Large intestine (tissue), 3 donors: ENCODE measurements at regions not wholly inside any gene's neighbourhood (a gene's known extent, or its start where the extent isn't known, plus 50 kb on each side); places are given as distances from the start of the nearest gene placed in this dataset.
"Not testable (repeated sequence)": the region's sequence is repeated elsewhere in the genome, so short reads cannot be mapped to it uniquely, and the experiment has no call there.

Source experiments
- DNase-seq, 2 donors: peaks; one replicate each; pipeline versions ENCODE4 v3.0.0 to v3.0.0-alpha.2; 2013
- H3K27ac ChIP-seq: one replicate; pipeline ENCODE4 v1.5.1; 2013; ENCODE audit warnings: low read length
- H3K27me3 ChIP-seq: 2 replicates; pipeline ENCODE4 v1.6.1; 2013; ENCODE audit warnings: low read length; ENCODE audit not compliant: control insufficient read depth, insufficient read depth
- H3K36me3 ChIP-seq: 2 replicates; pipeline ENCODE4 v1.6.1; 2013; ENCODE audit warnings: low read length; ENCODE audit not compliant: control insufficient read depth, insufficient read depth
- H3K4me1 ChIP-seq: one replicate; pipeline ENCODE4 v1.6.1; 2013; ENCODE audit warnings: low read length; ENCODE audit not compliant: control insufficient read depth, insufficient read depth
- H3K4me3 ChIP-seq: one replicate; pipeline ENCODE4 v1.5.1; 2013; ENCODE audit warnings: low read length
- H3K9me3 ChIP-seq: one replicate; pipeline ENCODE4 v1.6.1; 2013; ENCODE audit warnings: mild to moderate bottlenecking, low read depth, low read length, moderate library complexity; ENCODE audit not compliant: control insufficient read depth
- WGBS: methylation state at CpG from one replicate; pipeline ENCODE4 v1.1.5; 2013; ENCODE audit warnings: low lambda C conversion rate; ENCODE audit not compliant: insufficient coverage; 5-methylcytosine and 5-hydroxymethylcytosine counted together

- Histone ChIP-seq H3K27ac (no peak overlapping the region), H3K27me3 (no peaks in the 10 kb centered on the region), H3K4me3 (no peak overlapping the region), H3K4me1 (no peaks in the 10 kb centered on the region), H3K36me3 (no peaks in the 10 kb centered on the region), H3K9me3 (no peaks in the 10 kb centered on the region)
- no peak for DNase-seq
- 100% methylated on average over 2 of the region's 6 CpGs for WGBS
These were observed 363.8 kb downstream of the DOK5 start for GRCh38 chr20:54839224-54839623.

- Histone ChIP-seq H3K9me3 (no peaks in the 10 kb centered on the region), H3K4me3 (no peak overlapping the region), H3K27me3 (no peaks in the 10 kb centered on the region), H3K4me1 (no peaks in the 10 kb centered on the region), H3K27ac (no peak overlapping the region), H3K36me3 (no peaks in the 10 kb centered on the region)
- no peak for DNase-seq
- 8% methylated on average over 2 of the region's 4 CpGs for WGBS
These were observed 361.8 kb downstream of the DOK5 start for GRCh38 chr20:54837226-54837625.

- no peaks in the 10 kb centered on the region for H3K9me3 ChIP-seq
- no peaks in the 10 kb centered on the region for H3K4me1 ChIP-seq
- H3K27me3 ChIP-seq = no peaks in the 10 kb centered on the region
- WGBS = 40% methylated on average over 1 of the region's 2 CpGs
- no peak for DNase-seq
- H3K36me3 ChIP-seq = no peaks in the 10 kb centered on the region
- no peak overlapping the region for H3K4me3 ChIP-seq
- H3K27ac ChIP-seq = no peak overlapping the region
These were observed 347.0 kb downstream of the DOK5 start for GRCh38 chr20:54822386-54822785.

- Histone ChIP-seq H3K4me1 (no peaks in the 10 kb centered on the region), H3K27me3 (no peaks in the 10 kb centered on the region), H3K9me3 (no peaks in the 10 kb centered on the region), H3K4me3 (no peak overlapping the region), H3K36me3 (no peaks in the 10 kb centered on the region), H3K27ac (no peak overlapping the region)
- DNase-seq = no peak
These were observed 345.0 kb downstream of the DOK5 start for GRCh38 chr20:54820392-54820791.

GRCh38 chr20:54806462-54806861 is 331.1 kb downstream of the DOK5 start:
- no peaks in the 10 kb centered on the region for H3K27me3 ChIP-seq
- no peak for DNase-seq
- no peak overlapping the region for H3K4me3 ChIP-seq
- WGBS = 100% methylated on average over 1 of the region's 5 CpGs
- no peak overlapping the region for H3K27ac ChIP-seq
- H3K36me3 ChIP-seq = no peaks in the 10 kb centered on the region
- H3K9me3 ChIP-seq = no peaks in the 10 kb centered on the region
- H3K4me1 ChIP-seq = no peaks in the 10 kb centered on the region

GRCh38 chr20:54794874-54795273 is 319.5 kb downstream of the DOK5 start:
- Histone ChIP-seq H3K36me3 (no peaks in the 10 kb centered on the region), H3K4me3 (no peak overlapping the region), H3K9me3 (peaks cover 5% of the 10 kb centered on the region), H3K27me3 (no peaks in the 10 kb centered on the region), H3K27ac (no peak overlapping the region), H3K4me1 (no peaks in the 10 kb centered on the region)
- 100% methylated on average over 2 of the region's 13 CpGs for WGBS
- DNase-seq = no peak

- no peaks in the 10 kb centered on the region for H3K36me3 ChIP-seq
- no peak for DNase-seq
- H3K4me3 ChIP-seq = no peak overlapping the region
- H3K27me3 ChIP-seq = no peaks in the 10 kb centered on the region
- WGBS = no CpG with 5 or more reads among the region's 6 CpGs
- no peaks in the 10 kb centered on the region for H3K4me1 ChIP-seq
- no peak overlapping the region for H3K27ac ChIP-seq
- H3K9me3 ChIP-seq = peaks cover 5% of the 10 kb centered on the region
These were observed 318.7 kb downstream of the DOK5 start for GRCh38 chr20:54794110-54794509.

- no peak overlapping the region for H3K27ac ChIP-seq
- H3K27me3 ChIP-seq = no peaks in the 10 kb centered on the region
- no peaks in the 10 kb centered on the region for H3K36me3 ChIP-seq
- no peak overlapping the region for H3K4me3 ChIP-seq
- peaks cover 5% of the 10 kb centered on the region for H3K9me3 ChIP-seq
- no peaks in the 10 kb centered on the region for H3K4me1 ChIP-seq
- DNase-seq = no peak
- WGBS = no CpG with 5 or more reads among the region's 9 CpGs
These were observed 318.0 kb downstream of the DOK5 start for GRCh38 chr20:54793291-54793992.

GRCh38 chr20:54792688-54793087 is 317.3 kb downstream of the DOK5 start:
- no peaks in the 10 kb centered on the region for H3K36me3 ChIP-seq
- no peak for DNase-seq
- H3K27ac ChIP-seq = no peak overlapping the region
- 100% methylated on average over 2 of the region's 2 CpGs for WGBS
- H3K9me3 ChIP-seq = peaks cover 5% of the 10 kb centered on the region
- H3K27me3 ChIP-seq = no peaks in the 10 kb centered on the region
- H3K4me3 ChIP-seq = no peak overlapping the region
- H3K4me1 ChIP-seq = no peaks in the 10 kb centered on the region

- not testable (repeated sequence) for H3K4me3 ChIP-seq, H3K36me3 ChIP-seq, DNase-seq, H3K4me1 ChIP-seq, H3K27ac ChIP-seq, H3K9me3 ChIP-seq, H3K27me3 ChIP-seq
- no CpG with 5 or more reads among the region's 4 CpGs for WGBS
These were observed 312.9 kb downstream of the DOK5 start for GRCh38 chr20:54788260-54788659.

- not testable (repeated sequence) for H3K4me3 ChIP-seq, H3K27ac ChIP-seq, H3K36me3 ChIP-seq, H3K27me3 ChIP-seq, DNase-seq, H3K9me3 ChIP-seq, H3K4me1 ChIP-seq
- no CpG with 5 or more reads among the region's 9 CpGs for WGBS
These were observed 307.4 kb downstream of the DOK5 start for GRCh38 chr20:54782758-54783157.
